Peyer's patch (tissue), 4 donors: ENCODE measurements at regions not wholly inside any gene's neighbourhood (a gene's known extent, or its start where the extent isn't known, plus 50 kb on each side); places are given as distances from the start of the nearest gene placed in this dataset.

ENCODE experiments used
- CTCF ChIP-seq, 6 experiments: fragments of 450-650 bp in 4 of 6; fragments of 200-600 bp in 2 of 6; sonication (generic) in 1 of 6; IDR thresholded peaks; one replicate each; pipeline ENCODE4 v1.5.1; 2017 to 2019; ENCODE audit warnings: antibody characterized with exemption in 6 of 6, mild to moderate bottlenecking in 3 of 6, moderate library complexity in 1 of 6
- POLR2A ChIP-seq, 2 donors: fragments of 450-650 bp; IDR thresholded peaks; one replicate each; pipeline ENCODE4 v1.5.1; 2017; ENCODE audit warnings: antibody characterized with exemption in 2 of 2, mild to moderate bottlenecking in 2 of 2, moderate library complexity in 2 of 2

- no peak for TF ChIP-seq POLR2A (IDR thresholded peaks at IDR 0.05)
- no peak for TF ChIP-seq CTCF (IDR thresholded peaks at IDR 0.05)
Observed at GRCh38 chr12:4137441-4137840, 136.1 kb upstream of the CCND2 start.
